NAMALWA (cell line): ENCODE measurements at regions not wholly inside any gene's neighbourhood (a gene's known extent, or its start where the extent isn't known, plus 50 kb on each side); places are given as distances from the start of the nearest gene placed in this dataset.
"Not testable (repeated sequence)": the region's sequence is repeated elsewhere in the genome, so short reads cannot be mapped to it uniquely, and the experiment has no call there.

Source experiments
- DNase-seq: peaks from one replicate; pipeline ENCODE4 v3.0.0-alpha.2; 2015; ENCODE audit warnings: low spot score

DNA sequence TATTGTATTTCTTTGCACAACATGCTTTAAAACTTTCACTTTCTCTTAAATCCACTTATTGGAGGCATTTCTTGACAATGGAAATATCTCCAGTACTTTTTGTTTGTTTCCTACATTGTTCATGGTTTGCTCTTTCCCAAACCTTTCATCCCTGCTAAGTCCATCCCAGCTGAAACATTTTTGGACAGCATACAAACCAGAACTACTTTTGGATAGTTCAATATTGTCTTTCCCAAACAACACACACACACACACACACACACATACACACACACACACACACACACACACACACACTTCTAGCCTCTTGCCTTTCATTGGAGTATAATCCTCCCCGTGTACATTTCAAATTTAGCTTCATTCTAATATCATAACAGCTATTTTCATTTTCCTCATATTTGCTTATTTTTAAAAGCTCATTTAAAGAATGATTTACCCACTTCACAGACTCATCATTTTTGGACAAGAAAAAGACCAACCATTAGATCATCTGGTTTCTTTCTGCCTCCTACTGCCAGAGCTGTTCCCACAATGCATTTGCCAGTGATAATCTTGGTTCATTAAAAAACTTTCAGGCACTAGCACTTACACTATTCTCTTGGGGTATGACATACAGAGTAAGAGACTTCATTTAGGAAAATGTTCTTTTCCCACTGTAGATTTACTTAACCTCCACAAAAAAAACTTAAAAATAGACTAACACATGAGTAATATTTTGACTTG lies 248.1 kb downstream of the CD109 start:
- no peak for DNase-seq

DNA sequence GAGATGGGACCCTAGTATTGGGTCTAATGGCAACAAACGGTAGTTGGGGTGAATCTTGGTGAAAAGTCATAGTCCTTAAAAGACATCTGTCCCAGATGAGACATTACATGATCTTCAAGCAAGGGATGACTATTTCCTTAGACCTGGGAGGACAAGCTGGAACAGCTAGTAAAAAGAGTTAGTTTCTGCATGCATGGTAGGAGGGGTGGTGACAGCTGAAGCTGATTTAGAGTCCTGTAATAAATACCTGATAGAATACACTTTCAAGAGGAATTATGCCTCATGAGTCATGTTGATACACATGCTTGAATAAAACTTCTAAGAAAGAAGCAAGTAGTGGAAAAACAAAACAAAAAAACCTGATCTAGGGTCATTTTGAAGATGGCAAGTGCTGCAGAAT lies 247.4 kb downstream of the CD109 start:
- DNase-seq = no peak

- DNase-seq = peak; percentile 3
Observed at GRCh38 chr6:73942592-73943186, 246.7 kb downstream of the CD109 start.

DNA sequence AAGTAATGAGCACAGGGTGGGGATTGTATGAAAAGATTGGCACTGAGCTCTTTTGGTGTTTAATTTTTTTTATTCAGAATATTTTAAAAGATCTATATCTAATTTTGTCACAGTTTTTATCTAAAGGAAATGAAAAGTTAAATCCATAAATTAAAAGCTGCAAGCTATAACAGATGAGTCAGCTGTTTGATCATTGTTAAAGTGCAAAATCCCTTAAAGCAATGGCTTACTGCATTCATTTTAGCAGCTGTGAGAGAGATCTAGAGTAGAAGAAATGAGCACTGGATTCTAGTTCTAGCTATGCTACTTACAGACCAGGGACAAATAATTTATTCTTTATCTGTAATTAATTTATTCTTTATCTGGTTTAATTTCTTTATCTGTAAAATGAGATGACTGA lies 245.9 kb downstream of the CD109 start:
- no peak for DNase-seq

DNA sequence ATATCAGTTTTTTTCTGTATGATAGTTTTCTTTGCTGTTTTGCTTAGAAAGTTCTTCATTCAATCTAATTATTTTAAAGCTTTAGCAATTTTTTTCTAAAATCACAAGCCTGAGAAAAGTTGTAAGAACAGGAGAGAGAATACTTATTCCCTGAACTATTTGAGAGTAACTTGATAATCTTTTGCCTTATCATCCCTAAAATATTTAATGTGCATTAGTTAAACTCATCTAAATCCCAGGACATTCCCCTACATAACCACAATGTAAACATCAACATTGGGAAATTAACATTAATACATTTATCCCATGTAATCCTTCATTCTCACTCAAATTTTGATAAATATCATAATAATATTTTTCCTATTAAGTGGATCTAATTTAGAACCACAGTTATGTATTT lies 241.8 kb downstream of the CD109 start:
- DNase-seq = no peak

- DNase-seq = no peak
Observed at GRCh38 chr6:73932866-73933265, 236.9 kb downstream of the CD109 start.

GRCh38 chr6:73929405-73929804 lies 233.4 kb downstream of the CD109 start:
- no peak for DNase-seq

DNA sequence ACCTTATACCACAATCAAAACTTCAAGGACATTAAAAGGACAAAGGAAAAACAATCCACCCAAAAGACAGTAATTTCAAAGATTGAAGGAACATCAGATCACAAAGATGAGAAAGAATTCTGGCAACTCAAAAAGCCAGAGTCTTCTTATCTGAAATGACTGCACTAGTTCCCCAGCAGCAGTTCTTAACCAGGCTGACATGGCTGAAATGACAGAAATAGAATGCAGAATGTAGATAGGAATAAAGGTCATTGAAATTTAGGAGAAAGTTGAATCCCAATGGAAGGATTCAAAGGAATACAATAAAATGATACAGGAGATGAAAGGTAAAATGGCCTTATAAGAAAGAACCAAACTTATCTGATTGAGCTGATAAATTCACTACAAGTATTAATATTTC lies 231.4 kb downstream of the CD109 start:
- DNase-seq = no peak

DNA sequence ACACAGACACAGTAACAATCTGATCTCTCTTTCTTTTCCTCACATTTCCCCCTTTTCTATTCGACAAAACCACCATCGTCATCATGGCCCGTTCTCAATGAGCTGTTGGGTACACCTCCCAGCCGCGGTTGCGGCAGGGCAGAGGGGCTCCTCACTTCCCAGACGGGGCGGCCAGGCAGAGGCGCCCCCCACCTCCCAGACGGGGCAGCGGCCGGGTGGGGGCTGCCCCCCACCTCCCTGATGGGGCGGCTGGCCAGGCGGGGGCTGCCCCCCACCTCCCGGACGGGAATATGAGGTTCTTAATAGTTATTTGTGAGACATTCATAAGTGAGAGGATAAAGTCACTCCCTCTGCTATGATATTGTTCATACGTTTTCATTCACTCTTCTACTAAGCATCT lies 229.7 kb downstream of the CD109 start:
- not testable (repeated sequence) for DNase-seq

- DNase-seq = no peak
Observed at GRCh38 chr6:73923905-73924485, 228.0 kb downstream of the CD109 start.

GRCh38 chr6:73903155-73903554 lies 207.2 kb downstream of the CD109 start:
- DNase-seq = no peak

DNA sequence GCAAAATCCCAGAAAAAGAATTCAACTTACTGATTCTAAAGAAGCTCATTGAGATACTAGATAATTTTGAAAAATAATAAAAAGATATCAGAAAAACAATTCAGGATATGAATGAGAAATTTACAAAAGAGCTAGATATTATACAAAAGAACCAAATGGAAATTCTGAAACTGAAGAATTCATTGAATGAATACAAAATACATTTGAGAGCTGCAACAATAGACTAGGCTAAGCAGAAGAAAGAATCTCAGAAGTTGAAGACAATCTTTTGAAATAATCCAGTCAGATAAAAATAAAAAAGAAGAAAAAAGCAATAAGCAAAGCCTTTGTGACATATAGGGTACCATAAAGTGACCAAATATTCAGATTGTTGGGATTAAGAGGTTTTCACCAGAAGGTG lies 206.0 kb downstream of the CD109 start:
- DNase-seq = no peak

GRCh38 chr6:73901311-73901710 lies 205.3 kb downstream of the CD109 start:
- no peak for DNase-seq

DNA sequence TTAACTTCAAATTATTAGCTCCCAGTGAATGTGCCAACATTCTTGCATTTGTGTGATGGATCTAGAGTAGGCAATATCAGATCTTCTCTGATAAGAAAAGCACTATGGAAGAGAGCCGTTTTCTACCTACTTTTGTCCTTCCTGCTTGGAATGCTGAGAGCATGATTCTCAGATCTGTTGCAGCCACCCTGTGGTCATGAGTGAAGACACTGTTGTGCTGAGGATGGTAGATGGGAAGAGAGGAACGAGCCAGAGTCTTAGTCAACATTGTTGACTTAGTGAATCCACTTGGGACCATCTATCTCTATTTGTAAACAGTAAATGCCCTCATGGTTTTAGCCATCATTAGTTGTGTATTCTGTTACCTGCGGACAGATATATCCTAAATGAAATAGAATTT lies 202.6 kb downstream of the CD109 start:
- DNase-seq = no peak

GRCh38 chr6:73893696-73894095 lies 197.7 kb downstream of the CD109 start:
- DNase-seq = no peak

GRCh38 chr6:73888050-73888449 lies 192.0 kb downstream of the CD109 start:
- no peak for DNase-seq

DNA sequence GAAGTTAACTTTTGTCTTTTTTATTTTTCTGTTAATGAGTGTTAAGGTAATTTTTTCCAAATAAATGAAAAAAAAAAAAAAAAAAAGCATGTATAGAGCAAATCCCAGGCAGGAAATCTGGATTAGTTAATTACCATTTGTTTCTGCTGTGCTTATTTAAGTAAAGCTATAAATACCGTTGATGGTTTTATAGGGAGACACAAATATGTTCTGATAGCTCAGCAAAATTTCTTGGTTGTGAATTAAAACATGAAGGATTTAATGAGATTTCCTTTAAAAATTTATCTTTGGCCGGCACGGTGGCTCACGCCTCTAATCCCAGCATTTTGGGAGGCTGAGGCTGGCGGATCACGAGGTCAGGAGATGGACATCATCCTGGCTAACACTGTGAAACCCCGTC lies 189.4 kb downstream of the CD109 start:
- no peak for DNase-seq

DNA sequence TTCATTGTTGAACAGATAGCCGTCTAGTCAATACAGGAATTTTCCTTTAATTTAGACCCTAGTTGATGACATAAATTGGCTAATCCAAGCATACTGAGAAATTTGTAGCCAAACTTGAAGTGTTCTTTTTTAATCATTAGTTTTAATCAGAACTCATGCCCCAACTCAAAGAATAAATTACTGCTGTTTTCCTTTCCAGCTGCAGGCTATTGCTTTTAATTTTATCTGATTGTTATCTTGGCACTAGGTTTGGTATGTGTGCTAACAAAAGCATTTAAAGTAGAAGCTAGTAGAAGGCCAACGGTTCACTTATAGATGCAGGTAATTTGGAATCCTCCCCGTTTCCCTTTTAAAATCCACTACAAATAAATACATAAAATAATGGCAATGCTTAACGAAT lies 188.5 kb downstream of the CD109 start:
- no peak for DNase-seq

DNA sequence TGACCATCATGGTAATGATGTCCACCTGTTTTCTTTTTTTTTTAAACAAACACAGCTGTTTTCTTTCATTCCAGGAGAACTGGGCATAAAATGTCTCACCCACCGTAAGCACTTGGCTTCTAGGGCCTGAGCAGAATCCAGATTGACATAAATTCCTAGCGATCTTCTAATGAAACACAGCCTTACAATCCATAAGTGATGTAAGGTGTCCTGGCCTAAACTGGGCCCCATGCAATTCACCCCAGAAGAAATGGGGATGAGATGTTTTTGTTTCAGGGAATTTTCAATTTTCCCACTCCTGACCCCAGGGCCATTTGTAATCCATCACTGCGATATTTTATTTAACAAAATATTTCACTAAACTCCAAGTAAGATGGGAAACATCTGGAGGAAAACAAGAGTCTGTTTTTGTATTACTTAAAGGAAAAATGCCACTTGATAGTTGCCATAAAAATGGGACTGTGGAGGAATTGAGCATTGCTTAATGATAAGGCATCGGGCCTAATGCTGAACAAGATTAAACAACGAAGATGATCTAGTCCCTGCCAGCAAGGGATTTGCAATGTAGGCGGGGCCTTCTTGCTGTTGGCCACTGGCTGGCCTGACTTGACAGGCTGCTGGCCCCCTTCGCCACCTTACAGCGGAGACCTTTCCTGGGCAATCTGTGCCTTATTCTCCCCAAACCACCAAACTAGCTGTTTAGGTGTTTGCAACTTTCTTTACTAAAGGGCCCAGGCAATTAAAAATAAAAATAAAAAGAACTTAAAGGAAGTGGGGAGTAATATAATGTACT lies 183.7 kb downstream of the CD109 start:
- DNase-seq = no peak

GRCh38 chr6:73878403-73878802 lies 182.4 kb downstream of the CD109 start:
- DNase-seq = no peak
